Smooth muscle cell (in vitro differentiated cells): ENCODE measurements at regions not wholly inside any gene's neighbourhood (a gene's known extent, or its start where the extent isn't known, plus 50 kb on each side); places are given as distances from the start of the nearest gene placed in this dataset.

Experiments used
- DNase-seq: peaks from one replicate; lab custom pipeline; 2025; ENCODE audit not compliant: unreplicated experiment; lab: John Stamatoyannopoulos, UW
- H2AFZ ChIP-seq: fragments of 200-600 bp; sonication (generic); 2 replicates; pipeline ENCODE4 v1.6.0; 2016; ENCODE audit warnings: antibody characterized with exemption, low read depth, mild to moderate bottlenecking
- H3F3A ChIP-seq: fragments of 200-600 bp; sonication (generic); 2 replicates; pipeline ENCODE4 v1.6.0; 2017; ENCODE audit warnings: antibody characterized with exemption, low read depth
- H3K27ac ChIP-seq: fragments of 200-600 bp; sonication (generic); 2 replicates; pipeline ENCODE4 v1.5.1; 2016; ENCODE audit warnings: low read depth, mild to moderate bottlenecking
- H3K27me3 ChIP-seq: fragments of 200-600 bp; sonication (generic); 2 replicates; pipeline ENCODE4 v1.6.1; 2016; ENCODE audit warnings: low read depth, mild to moderate bottlenecking
- H3K36me3 ChIP-seq: fragments of 200-600 bp; sonication (generic); 2 replicates; pipeline ENCODE4 v1.5.1; 2016; ENCODE audit warnings: low read depth
- H3K4me1 ChIP-seq: fragments of 200-600 bp; sonication (generic); 2 replicates; pipeline ENCODE4 v1.5.1; 2016; ENCODE audit warnings: low read depth
- H3K4me2 ChIP-seq: fragments of 200-600 bp; sonication (generic); 2 replicates; pipeline ENCODE4 v1.6.0; 2016; ENCODE audit warnings: mild to moderate bottlenecking
- H3K4me3 ChIP-seq: fragments of 200-600 bp; sonication (generic); 2 replicates; pipeline ENCODE4 v1.5.1; 2016; ENCODE audit warnings: mild to moderate bottlenecking
- H3K79me2 ChIP-seq: fragments of 200-600 bp; sonication (generic); 2 replicates; pipeline ENCODE4 v1.6.0; 2016; ENCODE audit warnings: low read depth, mild to moderate bottlenecking
- H3K9ac ChIP-seq: fragments of 200-600 bp; sonication (generic); 2 replicates; pipeline ENCODE4 v1.6.0; 2016; ENCODE audit warnings: low read depth
- H3K9me3 ChIP-seq: fragments of 200-600 bp; sonication (generic); replicated peaks from 2 replicates; pipeline ENCODE4 v1.5.1; 2016; ENCODE audit warnings: low read depth
- H4K20me1 ChIP-seq: fragments of 200-600 bp; sonication (generic); 2 replicates; pipeline ENCODE4 v1.6.0; 2016; ENCODE audit warnings: low read depth
- CTCF ChIP-seq: fragments of 200-600 bp; sonication (generic); IDR thresholded peaks from 2 replicates; pipeline ENCODE4 v1.5.1; 2017; ENCODE audit warnings: borderline replicate concordance, mild to moderate bottlenecking, antibody characterized with exemption; ENCODE audit not compliant: insufficient read depth, poor library complexity, severe bottlenecking
- WGBS: methylation state at CpG from one replicate; pipeline ENCODE4 v1.1.7; 2016; ENCODE audit warnings: low lambda C conversion rate; 5-methylcytosine and 5-hydroxymethylcytosine counted together

- H2AFZ ChIP-seq, result no peak overlapping the region
- no peak for TF ChIP-seq CTCF
- H3K9ac ChIP-seq, result no peak overlapping the region
- no peaks in the 10 kb centered on the region for H3F3A ChIP-seq
- no peaks in the 10 kb centered on the region for H3K79me2 ChIP-seq
- H4K20me1 ChIP-seq, result no peaks in the 10 kb centered on the region
- peak overlapping the region; percentile 60 for H3K4me3 ChIP-seq
- H3K36me3 ChIP-seq, result no peaks in the 10 kb centered on the region
- DNase-seq, result no peak
- 75% methylated on average over 5 of the region's 5 CpGs for WGBS
- peaks cover 8% of the 10 kb centered on the region for H3K4me1 ChIP-seq
- H3K27me3 ChIP-seq, result peaks cover 58% of the 10 kb centered on the region
- no peaks in the 10 kb centered on the region for H3K9me3 ChIP-seq
- no peak overlapping the region for H3K4me2 ChIP-seq
- no peak overlapping the region for H3K27ac ChIP-seq
Observed at GRCh38 chr4:82045267-82045666, 328.5 kb downstream of the HNRNPD start.

- Histone ChIP-seq H4K20me1 (no peaks in the 10 kb centered on the region), H3F3A (no peaks in the 10 kb centered on the region), H3K36me3 (no peaks in the 10 kb centered on the region), H3K9me3 (no peaks in the 10 kb centered on the region), H3K4me1 (peaks cover 8% of the 10 kb centered on the region), H3K27ac (no peak overlapping the region), H2AFZ (peak overlapping the region; percentile 78), H3K9ac (no peak overlapping the region), H3K27me3 (peaks cover 58% of the 10 kb centered on the region), H3K4me2 (peak overlapping the region; percentile 85), H3K4me3 (peak overlapping the region; percentile 60), H3K79me2 (no peaks in the 10 kb centered on the region)
- WGBS, result 2% methylated on average over 46 of the region's 75 CpGs
- no peak for TF ChIP-seq CTCF
- DNase-seq, result peak; percentile 26
Observed at GRCh38 chr4:82044141-82044993, 329.4 kb downstream of the HNRNPD start.

GRCh38 chr4:82043809-82044137 lies 330.0 kb downstream of the HNRNPD start:
- no peaks in the 10 kb centered on the region for H3K36me3 ChIP-seq
- H3K4me2 ChIP-seq, result peak overlapping the region; percentile 85
- no peaks in the 10 kb centered on the region for H4K20me1 ChIP-seq
- H3K27ac ChIP-seq, result no peak overlapping the region
- H3F3A ChIP-seq, result no peaks in the 10 kb centered on the region
- no peak overlapping the region for H3K9ac ChIP-seq
- no peaks in the 10 kb centered on the region for H3K9me3 ChIP-seq
- no peak for TF ChIP-seq CTCF
- H3K4me1 ChIP-seq, result peaks cover 8% of the 10 kb centered on the region
- peaks cover 58% of the 10 kb centered on the region for H3K27me3 ChIP-seq
- H3K79me2 ChIP-seq, result no peaks in the 10 kb centered on the region
- H2AFZ ChIP-seq, result no peak overlapping the region
- DNase-seq, result no peak
- WGBS, result 3% methylated on average over 15 of the region's 18 CpGs
- peak overlapping the region; percentile 60 for H3K4me3 ChIP-seq
